SK-N-MC (cell line): ENCODE measurements at regions not wholly inside any gene's neighbourhood (a gene's known extent, or its start where the extent isn't known, plus 50 kb on each side); places are given as distances from the start of the nearest gene placed in this dataset.

ENCODE experiments used
- DNase-seq: peaks from one replicate; pipeline ENCODE4 v3.0.0-alpha.2; 2011; ENCODE audit warnings: low read depth, low spot score
- H3K27ac ChIP-seq: fragments of 200-600 bp; sonication (generic); 2 replicates; pipeline ENCODE4 v1.5.1; 2016; ENCODE audit warnings: mixed run types
- H3K36me3 ChIP-seq: fragments of 200-600 bp; sonication (generic); 2 replicates; pipeline ENCODE4 v1.6.1; 2017; ENCODE audit warnings: antibody characterized with exemption, low read length, mixed read lengths; ENCODE audit not compliant: insufficient read depth
- H3K4me3 ChIP-seq: fragments of 200-600 bp; sonication (generic); 2 replicates; pipeline ENCODE4 v1.5.1; 2016
- H3K9ac ChIP-seq: fragments of 200-600 bp; sonication (generic); 2 replicates; pipeline ENCODE4 v1.8.0; 2017; ENCODE audit warnings: mixed run types, mixed read lengths; ENCODE audit not compliant: insufficient read length
- H3K9me3 ChIP-seq: fragments of 200-600 bp; sonication (generic); 2 replicates; pipeline ENCODE4 v1.6.1; 2017; ENCODE audit warnings: low read depth, mild to moderate bottlenecking, antibody characterized with exemption, low read length, moderate library complexity, mixed read lengths
- EZH2 ChIP-seq: fragments of 200-600 bp; sonication (generic); IDR thresholded peaks from one replicate; pipeline ENCODE4 v1.6.1; 2017; ENCODE audit warnings: antibody characterized with exemption
- FOXP2 ChIP-seq: optimal IDR thresholded peaks from 2 replicates; pipeline ENCODE3; 2011; ENCODE audit warnings: mild to moderate bottlenecking, moderate library complexity; ENCODE audit not compliant: insufficient read depth; ENCODE audit errors: extremely low read length, control extremely low read depth
- POLR2AphosphoS5 ChIP-seq: IDR thresholded peaks from 2 replicates; pipeline ENCODE4 v1.6.1; 2012; ENCODE audit warnings: mild to moderate bottlenecking, low read depth, low read length, borderline replicate concordance

GRCh38 chr3:21310891-21311290 is 440.1 kb downstream of the ZNF385D start:
- H3K4me3 ChIP-seq = no peak overlapping the region
- TF ChIP-seq FOXP2 = no peak
- H3K36me3 ChIP-seq = no peaks in the 10 kb centered on the region
- no peak overlapping the region for H3K9ac ChIP-seq
- DNase-seq = no peak
- no peaks in the 10 kb centered on the region for H3K9me3 ChIP-seq
- H3K27ac ChIP-seq = no peak overlapping the region

GRCh38 chr3:21310161-21310560 is 440.8 kb downstream of the ZNF385D start:
- no peaks in the 10 kb centered on the region for H3K9me3 ChIP-seq
- H3K4me3 ChIP-seq = no peak overlapping the region
- H3K9ac ChIP-seq = no peak overlapping the region
- no peak for DNase-seq
- no peak for TF ChIP-seq FOXP2
- H3K27ac ChIP-seq = no peak overlapping the region
- H3K36me3 ChIP-seq = no peaks in the 10 kb centered on the region

- no peak overlapping the region for H3K9ac ChIP-seq
- H3K27ac ChIP-seq = no peak overlapping the region
- H3K36me3 ChIP-seq = no peaks in the 10 kb centered on the region
- H3K9me3 ChIP-seq = no peaks in the 10 kb centered on the region
- no peak for DNase-seq
- no peak overlapping the region for H3K4me3 ChIP-seq
- no peak for TF ChIP-seq POLR2AphosphoS5
- TF ChIP-seq EZH2 = no peak
- no peak for TF ChIP-seq FOXP2
These were observed 453.7 kb downstream of the ZNF385D start for GRCh38 chr3:21297304-21297703.

- no peak overlapping the region for H3K27ac ChIP-seq
- no peak overlapping the region for H3K4me3 ChIP-seq
- no peaks in the 10 kb centered on the region for H3K36me3 ChIP-seq
- H3K9ac ChIP-seq = no peak overlapping the region
- no peaks in the 10 kb centered on the region for H3K9me3 ChIP-seq
- no peak for DNase-seq
- TF ChIP-seq FOXP2 (no peak), EZH2 (no peak), POLR2AphosphoS5 (no peak)
These were observed 456.2 kb downstream of the ZNF385D start for GRCh38 chr3:21294768-21295167.

GRCh38 chr3:21292971-21293370 is 458.0 kb downstream of the ZNF385D start:
- no peak overlapping the region for H3K4me3 ChIP-seq
- no peak overlapping the region for H3K27ac ChIP-seq
- no peaks in the 10 kb centered on the region for H3K9me3 ChIP-seq
- no peak for DNase-seq
- no peak for TF ChIP-seq EZH2
- no peaks in the 10 kb centered on the region for H3K36me3 ChIP-seq
- H3K9ac ChIP-seq = no peak overlapping the region

- no peaks in the 10 kb centered on the region for H3K36me3 ChIP-seq
- H3K27ac ChIP-seq = no peak overlapping the region
- TF ChIP-seq FOXP2 (no peak), EZH2 (no peak), POLR2AphosphoS5 (no peak)
- H3K9me3 ChIP-seq = no peaks in the 10 kb centered on the region
- H3K9ac ChIP-seq = no peak overlapping the region
- no peak for DNase-seq
- H3K4me3 ChIP-seq = no peak overlapping the region
These were observed 460.5 kb downstream of the ZNF385D start for GRCh38 chr3:21290557-21290956.

- Histone ChIP-seq H3K36me3 (no peaks in the 10 kb centered on the region), H3K9ac (no peak overlapping the region), H3K4me3 (no peak overlapping the region), H3K9me3 (no peaks in the 10 kb centered on the region), H3K27ac (no peak overlapping the region)
- DNase-seq = no peak
- no peak for TF ChIP-seq EZH2
- no peak for TF ChIP-seq FOXP2
- no peak for TF ChIP-seq POLR2AphosphoS5
These were observed 476.9 kb downstream of the ZNF385D start for GRCh38 chr3:21274079-21274571.

GRCh38 chr3:21273259-21274025 is 477.6 kb downstream of the ZNF385D start:
- Histone ChIP-seq H3K4me3 (no peak overlapping the region), H3K9me3 (no peaks in the 10 kb centered on the region), H3K27ac (no peak overlapping the region), H3K36me3 (no peaks in the 10 kb centered on the region), H3K9ac (no peak overlapping the region)
- no peak for DNase-seq
- TF ChIP-seq POLR2AphosphoS5 (no peak), EZH2 (no peak), FOXP2 (no peak)

GRCh38 chr3:21271606-21272016 is 479.4 kb downstream of the ZNF385D start:
- Histone ChIP-seq H3K4me3 (no peak overlapping the region), H3K9ac (no peak overlapping the region), H3K27ac (no peak overlapping the region), H3K9me3 (no peaks in the 10 kb centered on the region), H3K36me3 (no peaks in the 10 kb centered on the region)
- no peak for TF ChIP-seq POLR2AphosphoS5
- no peak for TF ChIP-seq EZH2
- TF ChIP-seq FOXP2 = no peak
- DNase-seq = no peak
